Neutrophil (primary cell): ENCODE measurements at regions not wholly inside any gene's neighbourhood (a gene's known extent, or its start where the extent isn't known, plus 50 kb on each side); places are given as distances from the start of the nearest gene placed in this dataset.

ENCODE experiments used
- H3K27ac ChIP-seq: fragments of 200-600 bp; sonication (generic); 2 replicates; pipeline ENCODE4 v1.5.1; 2016; ENCODE audit warnings: mild to moderate bottlenecking, moderate library complexity
- H3K27me3 ChIP-seq: fragments of 200-600 bp; sonication (generic); 2 replicates; pipeline ENCODE4 v1.6.0; 2016; ENCODE audit warnings: mild to moderate bottlenecking
- H3K36me3 ChIP-seq: fragments of 200-600 bp; sonication (generic); 2 replicates; pipeline ENCODE4 v1.5.1; 2017
- H3K4me1 ChIP-seq, 2 experiments: fragments of 200-600 bp in 1 of 2; sonication (generic) in 1 of 2; 1 replicate in 1 of 2; 2 replicates in 1 of 2; pipeline versions ENCODE4 v1.5.1 to v1.6.1; 2013 to 2016; ENCODE audit warnings: low read depth in 1 of 2, low read length in 1 of 2, mild to moderate bottlenecking in 1 of 2, moderate library complexity in 1 of 2; ENCODE audit not compliant: control insufficient read depth in 1 of 2, insufficient read depth in 1 of 2
- H3K4me3 ChIP-seq, 2 experiments: fragments of 200-600 bp in 1 of 2; sonication (generic) in 1 of 2; 1 replicate in 1 of 2; 2 replicates in 1 of 2; pipeline ENCODE4 v1.5.1; 2013 to 2016; ENCODE audit warnings: low read depth in 1 of 2, low read length in 1 of 2, mild to moderate bottlenecking in 1 of 2, moderate library complexity in 1 of 2
- H3K9me3 ChIP-seq: fragments of 200-600 bp; sonication (generic); 2 replicates; pipeline ENCODE4 v1.5.1; 2016
- TF ChIP-seq, protein P1 (sequence below): fragments of 200-600 bp; sonication (generic); IDR thresholded peaks from 2 replicates; pipeline ENCODE4 v1.5.1; 2016; ENCODE audit warnings: antibody characterized with exemption

DNA sequence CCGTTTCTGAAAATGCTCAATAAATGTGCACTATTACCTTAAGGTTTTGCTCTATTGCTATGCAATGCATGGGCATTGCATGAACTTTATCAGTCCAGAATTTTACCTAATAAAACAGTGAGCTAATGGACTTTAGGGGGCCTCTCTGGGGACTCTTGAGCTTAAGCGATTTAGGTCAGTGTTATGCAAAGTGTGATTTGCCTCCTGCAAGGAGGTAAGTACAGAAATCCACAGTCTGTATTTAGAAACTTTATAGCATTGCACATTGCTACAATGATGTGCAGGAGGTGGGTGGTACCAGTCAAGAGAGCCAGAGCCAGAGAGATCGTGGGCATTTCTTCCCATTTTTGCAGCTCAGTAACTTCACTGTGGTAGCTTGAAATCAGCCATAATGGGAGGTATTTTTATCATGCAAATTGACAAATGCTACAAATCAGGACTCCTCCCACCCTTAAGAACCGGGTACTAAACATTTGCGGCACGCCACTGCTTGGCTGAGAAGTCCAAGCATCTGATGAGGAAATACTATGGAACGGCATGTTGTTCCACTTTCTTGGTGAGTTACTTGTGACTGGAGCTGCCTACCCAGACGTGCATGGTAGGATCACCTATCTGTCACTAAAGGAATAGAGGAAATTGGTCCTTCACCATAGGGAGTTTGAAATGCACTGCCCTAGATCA, 174.6 kb upstream of the PGRMC2 start:
- Histone ChIP-seq H3K27me3 (no peaks in the 10 kb centered on the region), H3K27ac (no peak overlapping the region), H3K9me3 (no peaks in the 10 kb centered on the region), H3K4me1 (no peaks in the 10 kb centered on the region), H3K4me3 (no peak overlapping the region), H3K36me3 (no peaks in the 10 kb centered on the region)
- TF ChIP-seq, protein P1, sequence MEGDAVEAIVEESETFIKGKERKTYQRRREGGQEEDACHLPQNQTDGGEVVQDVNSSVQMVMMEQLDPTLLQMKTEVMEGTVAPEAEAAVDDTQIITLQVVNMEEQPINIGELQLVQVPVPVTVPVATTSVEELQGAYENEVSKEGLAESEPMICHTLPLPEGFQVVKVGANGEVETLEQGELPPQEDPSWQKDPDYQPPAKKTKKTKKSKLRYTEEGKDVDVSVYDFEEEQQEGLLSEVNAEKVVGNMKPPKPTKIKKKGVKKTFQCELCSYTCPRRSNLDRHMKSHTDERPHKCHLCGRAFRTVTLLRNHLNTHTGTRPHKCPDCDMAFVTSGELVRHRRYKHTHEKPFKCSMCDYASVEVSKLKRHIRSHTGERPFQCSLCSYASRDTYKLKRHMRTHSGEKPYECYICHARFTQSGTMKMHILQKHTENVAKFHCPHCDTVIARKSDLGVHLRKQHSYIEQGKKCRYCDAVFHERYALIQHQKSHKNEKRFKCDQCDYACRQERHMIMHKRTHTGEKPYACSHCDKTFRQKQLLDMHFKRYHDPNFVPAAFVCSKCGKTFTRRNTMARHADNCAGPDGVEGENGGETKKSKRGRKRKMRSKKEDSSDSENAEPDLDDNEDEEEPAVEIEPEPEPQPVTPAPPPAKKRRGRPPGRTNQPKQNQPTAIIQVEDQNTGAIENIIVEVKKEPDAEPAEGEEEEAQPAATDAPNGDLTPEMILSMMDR = no peak

DNA sequence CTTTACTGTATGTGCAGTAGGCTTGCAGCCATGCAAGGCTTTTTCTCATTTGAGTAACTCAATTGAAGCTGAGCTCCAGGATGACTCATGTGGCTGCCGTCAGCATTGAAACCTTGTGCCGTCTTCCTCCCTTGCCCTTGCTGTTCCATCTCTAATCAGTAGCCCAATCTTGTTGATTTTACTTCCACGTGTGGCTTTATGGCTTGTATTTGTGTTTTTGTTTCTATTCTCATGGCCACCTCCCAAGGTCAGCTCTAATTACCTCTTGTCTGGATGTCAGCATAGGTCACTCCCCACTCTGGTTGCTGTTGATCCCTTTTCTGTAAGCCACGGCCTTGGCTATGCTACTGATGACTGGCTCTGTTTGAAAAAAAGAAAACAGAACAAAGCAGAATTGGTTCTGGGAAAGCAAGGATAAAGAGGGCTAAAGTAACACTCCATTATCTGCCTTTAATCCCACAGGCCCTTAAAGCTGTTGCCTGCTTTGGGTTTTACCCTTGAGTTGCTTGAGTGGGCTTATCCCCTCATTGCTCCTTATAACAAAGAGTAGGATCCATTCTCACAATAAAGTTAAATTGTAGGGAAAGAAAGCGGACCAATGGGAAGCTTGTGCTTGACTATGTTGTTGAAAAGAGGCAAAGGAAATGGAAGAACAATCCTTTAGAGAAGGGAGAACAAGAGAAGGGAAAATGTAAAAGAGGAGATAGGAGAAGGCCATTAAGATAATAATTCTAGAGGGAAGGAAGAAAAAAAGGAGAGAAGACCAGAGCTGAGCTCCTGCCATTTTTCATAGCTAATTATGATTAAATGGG, 173.9 kb upstream of the PGRMC2 start:
- Histone ChIP-seq H3K27me3 (no peaks in the 10 kb centered on the region), H3K4me3 (no peak overlapping the region), H3K27ac (no peak overlapping the region), H3K36me3 (no peaks in the 10 kb centered on the region), H3K9me3 (no peaks in the 10 kb centered on the region), H3K4me1 (no peaks in the 10 kb centered on the region)
- TF ChIP-seq, protein P1 = no peak

DNA sequence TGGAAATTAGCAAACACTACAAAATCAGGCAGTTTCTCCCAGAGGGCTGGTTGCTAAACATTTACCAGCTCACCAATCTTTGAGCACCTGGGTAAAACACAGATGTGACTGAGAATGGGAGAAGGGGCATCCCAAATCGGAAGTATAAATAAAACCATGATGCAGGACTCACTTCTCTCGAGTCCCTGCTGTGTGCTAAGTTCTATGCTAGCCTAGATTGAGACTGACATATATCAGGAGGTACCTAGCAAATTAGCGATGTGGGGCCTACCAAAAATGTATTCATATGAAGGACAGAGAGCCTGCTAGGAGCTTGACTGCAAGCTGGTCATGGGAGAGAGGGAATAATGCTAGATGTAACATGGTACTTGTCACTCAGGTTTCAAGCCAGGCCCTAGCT, 171.9 kb upstream of the PGRMC2 start:
- Histone ChIP-seq H3K4me3 (no peak overlapping the region), H3K36me3 (no peaks in the 10 kb centered on the region)
- TF ChIP-seq, protein P1 = no peak

DNA sequence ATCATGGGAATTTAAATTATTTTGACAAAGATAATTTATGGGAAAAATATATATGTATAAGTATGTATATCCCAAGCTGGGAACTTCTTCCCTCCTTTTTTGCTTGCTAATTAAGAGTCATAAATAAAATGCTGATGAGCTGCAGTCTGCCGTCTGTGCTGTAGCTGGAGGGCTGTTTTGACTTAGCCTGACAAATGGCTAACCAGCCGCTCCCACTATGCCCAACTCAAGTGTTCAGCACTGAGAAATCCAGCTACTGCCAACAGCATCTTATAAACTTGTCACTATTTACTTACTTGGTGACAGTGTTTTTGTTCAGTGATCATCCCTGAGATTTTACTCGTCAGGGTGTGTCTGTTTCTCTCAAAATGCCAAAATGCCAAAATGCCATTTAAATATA, 171.2 kb upstream of the PGRMC2 start:
- no peaks in the 10 kb centered on the region for H3K36me3 ChIP-seq
- TF ChIP-seq, protein P1 = no peak
- H3K4me3 ChIP-seq = no peak overlapping the region
- H3K27ac ChIP-seq = no peak overlapping the region
- no peaks in the 10 kb centered on the region for H3K9me3 ChIP-seq
- H3K27me3 ChIP-seq = no peaks in the 10 kb centered on the region
- H3K4me1 ChIP-seq = no peaks in the 10 kb centered on the region

More for the DNA sequence above, 171.9 kb upstream of the PGRMC2 start:
- Histone ChIP-seq H3K27me3 (no peaks in the 10 kb centered on the region), H3K9me3 (no peaks in the 10 kb centered on the region), H3K27ac (no peak overlapping the region), H3K4me1 (no peaks in the 10 kb centered on the region)

DNA sequence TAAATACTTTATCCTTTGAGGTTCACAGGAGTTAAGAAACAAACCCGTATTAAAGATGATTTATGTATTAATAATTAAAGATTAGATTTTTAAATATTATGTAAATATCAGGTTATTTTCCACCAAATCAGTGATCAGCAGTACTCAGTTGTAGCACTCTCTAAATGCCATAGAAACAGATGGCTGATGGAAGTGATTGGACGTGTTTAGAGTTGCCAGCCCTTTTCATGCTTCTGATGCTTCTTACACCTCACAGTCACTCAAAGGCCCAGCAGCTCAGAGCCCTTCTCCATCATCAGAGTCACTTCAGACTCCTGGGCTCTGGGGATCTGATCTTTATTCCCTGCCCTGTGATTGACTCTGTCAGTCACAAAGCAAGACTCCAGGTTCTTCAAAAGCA, 170.1 kb upstream of the PGRMC2 start:
- Histone ChIP-seq H3K9me3 (no peaks in the 10 kb centered on the region), H3K27me3 (no peaks in the 10 kb centered on the region), H3K36me3 (no peaks in the 10 kb centered on the region), H3K27ac (no peak overlapping the region), H3K4me1 (no peaks in the 10 kb centered on the region), H3K4me3 (no peak overlapping the region)
- TF ChIP-seq, protein P1 = no peak
